ENCODE measurements at regions not wholly inside any gene's neighbourhood (a gene's known extent, or its start where the extent isn't known, plus 50 kb on each side); places are given as distances from the start of the nearest gene placed in this dataset.

- TF ChIP-seq EGR1 (IDR thresholded peaks at IDR 0.05): no peak
- no peak for TF ChIP-seq TEAD4 (IDR thresholded peaks at IDR 0.05)
- no peak for TF ChIP-seq CEBPB (IDR thresholded peaks at IDR 0.05)
- no peak for TF ChIP-seq FOXM1 (IDR thresholded peaks at IDR 0.05; ENCODE audit: borderline replicate concordance, low read depth)
- TF ChIP-seq ZBTB7A (IDR thresholded peaks at IDR 0.05; ENCODE audit: low read depth): no peak
- no peak for TF ChIP-seq YY1 (IDR thresholded peaks at IDR 0.05; ENCODE audit: low read depth)
- TF ChIP-seq CREB1 (IDR thresholded peaks at IDR 0.05; ENCODE audit: low read depth): no peak
- TF ChIP-seq, protein P1, sequence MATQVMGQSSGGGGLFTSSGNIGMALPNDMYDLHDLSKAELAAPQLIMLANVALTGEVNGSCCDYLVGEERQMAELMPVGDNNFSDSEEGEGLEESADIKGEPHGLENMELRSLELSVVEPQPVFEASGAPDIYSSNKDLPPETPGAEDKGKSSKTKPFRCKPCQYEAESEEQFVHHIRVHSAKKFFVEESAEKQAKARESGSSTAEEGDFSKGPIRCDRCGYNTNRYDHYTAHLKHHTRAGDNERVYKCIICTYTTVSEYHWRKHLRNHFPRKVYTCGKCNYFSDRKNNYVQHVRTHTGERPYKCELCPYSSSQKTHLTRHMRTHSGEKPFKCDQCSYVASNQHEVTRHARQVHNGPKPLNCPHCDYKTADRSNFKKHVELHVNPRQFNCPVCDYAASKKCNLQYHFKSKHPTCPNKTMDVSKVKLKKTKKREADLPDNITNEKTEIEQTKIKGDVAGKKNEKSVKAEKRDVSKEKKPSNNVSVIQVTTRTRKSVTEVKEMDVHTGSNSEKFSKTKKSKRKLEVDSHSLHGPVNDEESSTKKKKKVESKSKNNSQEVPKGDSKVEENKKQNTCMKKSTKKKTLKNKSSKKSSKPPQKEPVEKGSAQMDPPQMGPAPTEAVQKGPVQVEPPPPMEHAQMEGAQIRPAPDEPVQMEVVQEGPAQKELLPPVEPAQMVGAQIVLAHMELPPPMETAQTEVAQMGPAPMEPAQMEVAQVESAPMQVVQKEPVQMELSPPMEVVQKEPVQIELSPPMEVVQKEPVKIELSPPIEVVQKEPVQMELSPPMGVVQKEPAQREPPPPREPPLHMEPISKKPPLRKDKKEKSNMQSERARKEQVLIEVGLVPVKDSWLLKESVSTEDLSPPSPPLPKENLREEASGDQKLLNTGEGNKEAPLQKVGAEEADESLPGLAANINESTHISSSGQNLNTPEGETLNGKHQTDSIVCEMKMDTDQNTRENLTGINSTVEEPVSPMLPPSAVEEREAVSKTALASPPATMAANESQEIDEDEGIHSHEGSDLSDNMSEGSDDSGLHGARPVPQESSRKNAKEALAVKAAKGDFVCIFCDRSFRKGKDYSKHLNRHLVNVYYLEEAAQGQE (IDR thresholded peaks at IDR 0.05; ENCODE audit: low read depth): no peak
- no peak for TF ChIP-seq TAF1 (IDR thresholded peaks at IDR 0.05; ENCODE audit: low read depth)
- TF ChIP-seq EP300 (IDR thresholded peaks at IDR 0.05; ENCODE audit: borderline replicate concordance): no peak
These were observed 83.9 kb upstream of the UNC5B start for GRCh38 chr10:71128311-71128980.

DNA sequence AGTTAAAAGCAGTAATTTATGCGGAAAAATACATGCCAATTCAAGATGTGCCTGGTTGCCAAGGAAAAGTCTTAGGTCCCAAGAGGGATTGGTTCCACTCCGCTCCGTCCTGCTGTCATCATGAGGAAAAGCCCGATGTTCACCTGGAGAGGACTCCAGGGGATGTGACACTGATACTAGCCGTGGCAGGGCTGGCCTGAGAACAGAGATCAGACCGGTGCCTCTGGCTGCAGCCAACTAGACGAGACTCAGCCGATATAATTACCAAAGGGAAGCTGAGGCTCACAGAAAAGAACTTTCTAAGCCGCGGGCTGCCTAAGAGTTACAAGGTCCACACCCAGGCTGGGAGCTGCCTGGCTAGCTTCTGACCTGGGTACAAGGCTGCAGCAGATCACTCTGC, 81.3 kb upstream of the UNC5B start:
- TF ChIP-seq CREB1 (IDR thresholded peaks at IDR 0.05; ENCODE audit: low read depth) (no peak), YY1 (IDR thresholded peaks at IDR 0.05; ENCODE audit: low read depth) (no peak)
- TF ChIP-seq, protein P2, sequence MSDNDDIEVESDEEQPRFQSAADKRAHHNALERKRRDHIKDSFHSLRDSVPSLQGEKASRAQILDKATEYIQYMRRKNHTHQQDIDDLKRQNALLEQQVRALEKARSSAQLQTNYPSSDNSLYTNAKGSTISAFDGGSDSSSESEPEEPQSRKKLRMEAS (IDR thresholded peaks at IDR 0.05): no peak

- TF ChIP-seq TAF1 (IDR thresholded peaks at IDR 0.05; ENCODE audit: low read depth): no peak
- no peak for TF ChIP-seq YY1 (IDR thresholded peaks at IDR 0.05; ENCODE audit: low read depth)
- no peak for TF ChIP-seq FOXM1 (IDR thresholded peaks at IDR 0.05; ENCODE audit: borderline replicate concordance, low read depth)
- TF ChIP-seq EGR1 (IDR thresholded peaks at IDR 0.05): no peak
- TF ChIP-seq NFIC (IDR thresholded peaks at IDR 0.05): no peak
- TF ChIP-seq, protein P3, sequence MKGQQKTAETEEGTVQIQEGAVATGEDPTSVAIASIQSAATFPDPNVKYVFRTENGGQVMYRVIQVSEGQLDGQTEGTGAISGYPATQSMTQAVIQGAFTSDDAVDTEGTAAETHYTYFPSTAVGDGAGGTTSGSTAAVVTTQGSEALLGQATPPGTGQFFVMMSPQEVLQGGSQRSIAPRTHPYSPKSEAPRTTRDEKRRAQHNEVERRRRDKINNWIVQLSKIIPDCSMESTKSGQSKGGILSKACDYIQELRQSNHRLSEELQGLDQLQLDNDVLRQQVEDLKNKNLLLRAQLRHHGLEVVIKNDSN (IDR thresholded peaks at IDR 0.05): no peak
These were observed 80.8 kb upstream of the UNC5B start for GRCh38 chr10:71131508-71132088.

DNA sequence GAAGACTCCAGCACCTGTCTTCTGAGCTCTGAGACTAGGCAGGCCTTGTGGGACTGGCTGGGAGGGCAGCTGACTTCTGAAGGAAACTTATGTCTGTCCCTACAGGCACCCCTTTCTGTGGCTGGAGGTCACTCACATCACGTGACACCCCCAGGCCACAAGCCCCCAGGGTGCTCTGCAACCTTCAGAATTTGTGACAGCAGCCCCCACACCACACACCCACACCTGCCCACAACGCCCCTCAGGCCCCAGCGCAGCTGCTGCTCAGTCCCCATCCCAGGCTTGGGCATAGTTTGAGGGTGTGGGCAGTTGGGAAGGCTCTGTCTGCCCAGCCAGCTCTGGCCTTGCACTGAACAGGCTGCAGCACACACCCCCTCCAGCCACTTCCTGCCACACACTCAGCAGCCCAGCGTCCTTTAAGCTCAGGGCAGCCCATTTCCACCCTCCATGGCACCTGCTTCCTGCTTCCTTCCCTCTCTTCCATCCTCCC, 80.0 kb upstream of the UNC5B start:
- TF ChIP-seq, protein P1 (IDR thresholded peaks at IDR 0.05; ENCODE audit: low read depth): no peak
- TF ChIP-seq RAD21 (IDR thresholded peaks at IDR 0.05; ENCODE audit: low read depth) (no peak), CEBPB (IDR thresholded peaks at IDR 0.05) (no peak), YY1 (IDR thresholded peaks at IDR 0.05; ENCODE audit: low read depth) (no peak), FOXM1 (IDR thresholded peaks at IDR 0.05; ENCODE audit: borderline replicate concordance, low read depth) (no peak), TAF1 (IDR thresholded peaks at IDR 0.05; ENCODE audit: low read depth) (no peak), TEAD4 (IDR thresholded peaks at IDR 0.05) (no peak), TCF12 (IDR thresholded peaks at IDR 0.05; ENCODE audit: low read depth) (no peak)
- TF ChIP-seq, protein P2 (IDR thresholded peaks at IDR 0.05): no peak
- TF ChIP-seq, protein P3 (IDR thresholded peaks at IDR 0.05): no peak

DNA sequence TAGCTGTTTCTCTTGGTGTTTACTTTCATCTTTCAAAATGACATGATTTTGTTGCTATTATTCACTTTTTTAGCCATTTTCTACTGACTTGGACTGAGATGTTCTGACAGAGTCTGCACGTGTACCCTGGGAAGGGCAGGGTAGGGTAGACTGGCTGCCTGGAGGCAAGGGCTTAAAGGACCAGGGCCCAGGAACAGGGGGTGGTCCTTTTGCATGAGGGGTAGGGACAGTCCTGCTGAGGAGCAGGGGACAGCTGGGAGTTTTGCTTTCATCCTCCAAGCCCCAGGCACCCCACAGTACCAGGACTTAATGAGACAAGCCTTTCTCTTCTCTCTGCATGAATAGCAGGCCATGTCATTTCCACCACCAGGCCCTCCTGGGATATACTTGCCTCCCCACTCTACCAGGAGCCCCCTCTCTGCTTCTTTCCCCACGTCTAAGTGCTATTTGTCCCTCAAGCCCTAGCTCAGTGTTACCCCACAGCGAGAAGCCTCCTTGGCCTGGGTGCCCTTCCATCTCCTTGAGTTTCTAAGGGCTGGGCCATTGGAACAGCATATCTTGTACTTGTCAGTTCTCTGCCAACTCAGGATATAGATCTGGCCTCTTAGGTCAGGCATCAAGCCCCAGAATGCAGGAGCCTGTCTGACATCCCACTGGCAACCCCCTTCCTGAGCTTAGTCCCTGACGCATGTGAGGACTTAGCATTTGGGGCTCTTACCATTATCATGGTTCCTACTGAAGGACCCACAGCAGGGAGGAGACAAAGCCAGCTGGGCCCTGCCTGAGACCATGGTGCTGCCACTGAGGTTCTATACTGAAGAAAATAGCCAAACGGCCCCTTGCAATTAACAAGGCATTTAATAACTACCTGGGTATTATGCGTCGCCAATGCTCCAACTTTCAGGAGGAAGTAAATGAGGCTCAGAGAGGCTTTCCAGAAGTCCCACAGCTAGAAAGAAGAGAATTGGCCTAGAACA, 78.4 kb upstream of the UNC5B start:
- TF ChIP-seq CEBPB (IDR thresholded peaks at IDR 0.05) (no peak), ZBTB7A (IDR thresholded peaks at IDR 0.05; ENCODE audit: low read depth) (no peak), TAF1 (IDR thresholded peaks at IDR 0.05; ENCODE audit: low read depth) (no peak), EGR1 (IDR thresholded peaks at IDR 0.05) (no peak), FOXM1 (IDR thresholded peaks at IDR 0.05; ENCODE audit: borderline replicate concordance, low read depth) (no peak), RAD21 (IDR thresholded peaks at IDR 0.05; ENCODE audit: low read depth) (no peak), TCF12 (IDR thresholded peaks at IDR 0.05; ENCODE audit: low read depth) (no peak), CREB1 (IDR thresholded peaks at IDR 0.05; ENCODE audit: low read depth) (no peak), EP300 (IDR thresholded peaks at IDR 0.05; ENCODE audit: borderline replicate concordance) (no peak), NFIC (IDR thresholded peaks at IDR 0.05) (no peak), YY1 (IDR thresholded peaks at IDR 0.05; ENCODE audit: low read depth) (no peak), TEAD4 (IDR thresholded peaks at IDR 0.05) (no peak)
- TF ChIP-seq, protein P3 (IDR thresholded peaks at IDR 0.05): no peak
- TF ChIP-seq, protein P1 (IDR thresholded peaks at IDR 0.05; ENCODE audit: low read depth): no peak
- TF ChIP-seq, protein P2 (IDR thresholded peaks at IDR 0.05): no peak

Measured in Ishikawa (cell line).